Peyer's patch (tissue), 4 donors: ENCODE measurements at regions not wholly inside any gene's neighbourhood (a gene's known extent, or its start where the extent isn't known, plus 50 kb on each side); places are given as distances from the start of the nearest gene placed in this dataset.

Experiments
- CTCF ChIP-seq, 6 experiments: fragments of 450-650 bp in 4 of 6; fragments of 200-600 bp in 2 of 6; sonication (generic) in 1 of 6; IDR thresholded peaks; one replicate each; pipeline ENCODE4 v1.5.1; 2017 to 2019; ENCODE audit warnings: antibody characterized with exemption in 6 of 6, mild to moderate bottlenecking in 3 of 6, moderate library complexity in 1 of 6
- POLR2A ChIP-seq, 2 donors: fragments of 450-650 bp; IDR thresholded peaks; one replicate each; pipeline ENCODE4 v1.5.1; 2017; ENCODE audit warnings: antibody characterized with exemption in 2 of 2, mild to moderate bottlenecking in 2 of 2, moderate library complexity in 2 of 2

- no peak for TF ChIP-seq CTCF (IDR thresholded peaks at IDR 0.05)
- TF ChIP-seq POLR2A (IDR thresholded peaks at IDR 0.05): no peak
These were observed 86.1 kb upstream of the TUBA3C start for GRCh38 chr13:19267746-19268145.
